HG02973 (cell line): ENCODE measurements at regions not wholly inside any gene's neighbourhood (a gene's known extent, or its start where the extent isn't known, plus 50 kb on each side); places are given as distances from the start of the nearest gene placed in this dataset.
"Not testable (repeated sequence)": the region's sequence is repeated elsewhere in the genome, so short reads cannot be mapped to it uniquely, and the experiment has no call there.

ENCODE experiments used
- ATAC-seq: cut with Tn5 transposase; IDR thresholded peaks from one replicate; pipeline ENCODE4 v1.9.1; 2021; ENCODE audit warnings: moderate library complexity; ENCODE audit not compliant: unreplicated experiment

DNA sequence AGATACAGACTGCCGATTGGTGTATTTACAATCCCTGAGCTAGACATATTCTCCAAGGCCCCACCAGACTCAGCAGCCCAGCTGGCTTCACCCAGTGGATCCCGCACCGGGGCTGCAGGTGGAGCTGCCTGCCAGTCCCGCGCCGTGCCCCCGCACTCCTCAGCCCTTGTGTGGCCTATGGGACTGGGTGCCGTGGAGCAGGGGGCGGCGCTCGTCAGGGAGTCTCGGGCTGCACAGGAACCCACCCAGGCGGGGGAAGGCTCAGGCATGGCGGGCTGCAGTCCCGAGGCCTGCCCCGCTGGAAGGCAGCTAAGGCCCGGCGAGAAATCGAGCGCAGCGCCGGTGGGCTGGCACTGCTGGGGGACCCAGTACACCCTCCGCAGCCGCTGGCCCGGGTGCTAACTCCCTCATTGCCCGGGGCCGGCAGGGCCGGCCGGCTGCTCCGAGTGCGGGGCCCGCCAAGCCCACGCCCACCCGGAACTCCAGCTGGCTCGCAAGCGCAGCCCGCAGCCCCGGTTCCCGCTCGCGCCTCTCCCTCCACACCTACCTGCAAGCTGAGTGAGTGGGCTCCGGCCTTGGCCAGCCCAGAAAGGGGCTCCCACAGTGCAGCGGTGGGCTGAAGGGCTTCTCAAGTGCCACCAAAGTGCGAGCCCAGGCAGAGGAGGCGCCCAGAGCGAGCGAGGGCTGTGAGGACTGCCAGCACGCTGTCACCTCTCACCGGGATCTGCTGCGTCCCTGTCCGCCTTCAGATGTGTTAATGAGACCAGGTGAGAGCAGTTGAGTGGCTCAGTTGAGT, 137.8 kb upstream of the LCORL start:
- not testable (repeated sequence) for ATAC-seq

DNA sequence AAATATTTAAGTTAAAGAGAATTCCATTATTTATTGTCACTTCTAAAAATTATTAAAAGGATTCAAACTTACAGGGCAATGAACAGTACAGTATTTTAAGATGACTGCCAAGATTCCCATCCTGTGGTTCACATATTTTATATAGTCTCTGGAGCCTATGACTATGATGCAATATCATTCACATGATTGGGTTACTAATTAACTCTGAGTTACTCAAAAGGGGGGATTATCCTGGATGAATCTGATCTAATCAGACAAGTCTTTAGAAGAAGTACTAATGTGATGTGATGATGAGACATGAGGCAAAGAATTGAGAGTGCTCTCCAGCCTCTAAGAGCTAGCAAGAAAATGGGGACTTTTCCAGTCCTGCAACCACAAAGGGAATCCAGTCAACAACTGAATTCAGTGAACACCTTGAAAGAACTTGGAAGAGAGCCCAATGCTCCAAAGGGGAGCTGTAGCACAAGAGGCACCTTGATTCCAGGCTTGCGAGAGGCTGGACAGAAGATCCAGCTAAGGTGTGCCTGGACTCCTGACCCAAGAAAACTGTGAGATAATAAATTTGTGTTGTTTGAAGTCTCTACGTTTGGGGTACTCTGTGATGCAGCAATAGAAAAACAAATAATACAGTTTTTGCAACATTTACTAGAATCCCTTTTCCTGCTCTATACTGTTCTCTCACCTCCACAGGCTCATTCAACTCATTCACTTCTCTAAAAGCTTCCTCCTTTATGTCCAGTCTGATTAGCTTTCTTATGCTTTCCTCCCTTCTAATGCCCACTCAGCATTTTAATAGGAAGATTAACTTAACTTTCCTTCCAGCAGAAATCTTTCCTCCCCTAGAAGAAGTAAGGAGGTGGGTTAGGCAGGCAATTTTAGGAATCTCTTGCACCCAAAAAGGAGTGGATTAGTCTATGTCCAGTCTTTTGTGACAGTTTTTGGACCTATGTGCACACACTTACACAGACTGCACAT, 133.8 kb upstream of the LCORL start:
- no peak for ATAC-seq

GRCh38 chr4:18138076-18138665, 116.6 kb upstream of the LCORL start:
- no peak for ATAC-seq

GRCh38 chr4:18134111-18134510, 112.6 kb upstream of the LCORL start:
- no peak for ATAC-seq

DNA sequence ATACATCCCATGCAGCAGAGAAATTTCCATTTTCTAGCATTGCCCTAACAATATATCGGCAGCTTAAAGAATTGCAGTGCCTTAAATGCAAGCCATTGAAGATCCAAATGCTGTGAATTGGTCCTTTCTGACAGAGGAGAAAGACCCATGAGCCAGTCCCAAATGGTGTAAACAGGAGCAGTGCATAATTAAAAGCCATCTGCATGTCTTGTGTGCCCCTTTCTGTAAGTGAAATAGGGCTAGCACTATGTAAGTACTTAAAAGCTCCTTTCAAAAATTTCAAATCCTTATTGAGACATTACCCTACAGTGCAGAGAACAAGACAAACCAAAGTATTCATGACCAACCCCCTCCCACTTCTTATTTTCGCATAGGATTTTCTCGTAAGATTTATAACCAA, 108.7 kb upstream of the LCORL start:
- no peak for ATAC-seq

DNA sequence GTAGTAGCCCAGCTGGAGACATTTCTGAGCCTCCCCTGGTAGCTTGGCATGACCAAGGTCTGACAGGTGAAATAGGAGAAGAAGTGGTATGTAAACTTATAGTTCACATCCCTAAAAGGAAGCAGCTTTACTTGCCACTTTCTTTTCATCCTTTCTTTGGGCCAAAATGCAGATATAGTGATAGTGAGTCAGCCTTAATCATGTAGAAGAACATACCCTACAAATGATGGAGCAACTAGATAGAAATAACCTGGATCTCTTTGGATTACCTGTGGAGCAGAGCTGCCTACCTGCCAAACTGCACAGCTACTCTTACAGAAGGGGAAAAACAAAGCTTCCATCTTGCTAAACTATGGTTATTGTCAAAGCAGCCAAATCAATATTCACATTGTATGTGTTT, 106.7 kb upstream of the LCORL start:
- no peak for ATAC-seq

DNA sequence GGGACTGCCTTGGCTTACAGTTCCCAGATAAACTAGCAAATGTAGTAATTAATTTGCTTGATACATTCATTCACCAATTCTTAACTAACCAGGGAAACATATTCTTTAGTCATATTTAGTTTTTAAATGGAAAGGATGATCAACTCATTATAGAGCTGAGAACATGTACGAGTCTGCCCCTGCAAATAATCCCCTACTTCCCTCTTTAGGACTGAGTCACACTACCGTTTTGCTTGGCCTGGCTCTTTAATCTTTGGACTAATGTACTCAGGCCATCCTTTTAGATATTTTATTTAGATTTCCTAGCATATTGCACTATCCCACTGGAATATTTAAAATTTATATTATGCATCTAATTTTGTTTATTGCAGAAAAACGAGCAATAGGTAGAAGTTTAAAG, 105.5 kb upstream of the LCORL start:
- no peak for ATAC-seq

DNA sequence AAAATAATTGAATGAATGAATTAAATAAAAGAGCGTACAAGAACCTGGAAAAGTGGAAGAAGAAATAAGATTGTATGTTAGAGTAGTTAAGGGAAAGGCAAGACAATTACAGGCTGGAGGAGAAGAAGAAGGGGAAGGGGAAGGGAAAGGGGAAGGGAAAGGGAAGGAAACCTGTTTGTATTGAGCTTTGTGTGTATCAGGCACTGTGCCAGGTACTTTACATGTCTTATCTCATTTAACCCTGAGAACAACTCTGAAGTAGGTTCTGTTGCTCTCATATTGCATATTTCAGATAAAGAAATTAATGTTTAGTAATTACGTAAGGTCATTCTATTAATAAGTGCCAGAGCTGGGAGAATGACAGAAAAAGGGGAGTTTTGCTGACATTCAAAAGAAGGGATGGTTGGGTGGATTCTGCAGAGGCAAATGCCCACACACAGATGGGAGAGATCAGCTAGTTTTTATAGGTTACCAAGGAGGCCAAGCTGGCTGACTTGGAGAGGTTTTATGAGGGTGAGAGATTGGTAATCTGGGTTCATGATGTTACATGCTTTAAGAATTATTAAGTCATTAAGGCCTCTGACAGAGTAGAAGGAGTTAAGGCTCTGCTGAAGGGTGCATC, 92.3 kb upstream of the LCORL start:
- no peak for ATAC-seq

DNA sequence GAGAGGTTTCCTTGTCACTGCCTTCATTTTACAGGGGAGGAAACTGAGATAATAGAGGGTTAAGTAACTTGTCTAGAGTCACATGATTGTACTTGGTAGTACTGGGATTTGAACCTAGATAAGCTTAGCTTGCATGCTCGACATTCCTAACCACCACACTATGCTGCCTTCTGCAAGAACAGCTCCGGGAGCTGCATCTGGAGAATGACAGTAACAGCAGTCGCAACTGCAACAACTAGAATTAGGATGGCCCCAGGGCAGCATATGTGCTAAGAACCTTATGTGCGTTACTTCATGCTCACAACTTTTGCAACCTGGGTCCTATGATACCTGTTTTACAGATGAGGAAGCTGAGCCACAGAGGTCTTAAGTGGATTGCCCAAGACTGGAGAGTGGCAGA, 89.5 kb upstream of the LCORL start:
- ATAC-seq: no peak

GRCh38 chr4:18110099-18110498, 88.5 kb upstream of the LCORL start:
- ATAC-seq: no peak

GRCh38 chr4:18109676-18110075, 88.1 kb upstream of the LCORL start:
- no peak for ATAC-seq

DNA sequence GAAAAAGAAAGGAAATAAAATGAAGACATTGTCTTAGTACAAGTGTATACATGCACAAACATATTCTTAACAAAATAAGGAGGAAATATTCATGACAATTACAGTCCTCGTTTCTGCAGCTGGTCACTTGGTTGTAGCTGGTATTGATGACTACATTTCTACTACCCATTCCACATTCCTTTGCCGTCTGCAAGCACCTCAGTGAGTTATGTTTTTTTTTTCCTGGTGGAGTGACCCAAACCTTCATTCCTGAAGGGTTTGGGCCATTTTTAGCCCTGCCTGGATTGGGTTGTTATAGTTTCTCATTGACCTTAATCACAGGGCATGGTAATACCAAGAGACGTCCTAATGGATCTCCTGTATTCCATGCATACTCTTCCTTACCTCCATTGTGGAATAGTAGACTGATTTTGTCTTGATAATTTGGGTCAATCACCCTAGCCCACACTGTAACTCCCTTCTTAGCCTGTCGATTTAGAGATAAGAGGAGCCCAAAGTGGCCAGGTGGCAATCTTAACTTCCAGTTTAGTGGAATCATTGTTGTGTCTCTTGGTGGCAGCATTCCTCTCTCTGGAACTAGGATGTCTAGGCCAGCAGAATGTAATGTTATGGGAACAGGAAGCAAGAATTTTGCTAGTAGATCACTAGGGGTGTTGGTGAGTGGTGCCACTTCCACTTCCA, 86.4 kb upstream of the LCORL start:
- ATAC-seq: not testable (repeated sequence)

DNA sequence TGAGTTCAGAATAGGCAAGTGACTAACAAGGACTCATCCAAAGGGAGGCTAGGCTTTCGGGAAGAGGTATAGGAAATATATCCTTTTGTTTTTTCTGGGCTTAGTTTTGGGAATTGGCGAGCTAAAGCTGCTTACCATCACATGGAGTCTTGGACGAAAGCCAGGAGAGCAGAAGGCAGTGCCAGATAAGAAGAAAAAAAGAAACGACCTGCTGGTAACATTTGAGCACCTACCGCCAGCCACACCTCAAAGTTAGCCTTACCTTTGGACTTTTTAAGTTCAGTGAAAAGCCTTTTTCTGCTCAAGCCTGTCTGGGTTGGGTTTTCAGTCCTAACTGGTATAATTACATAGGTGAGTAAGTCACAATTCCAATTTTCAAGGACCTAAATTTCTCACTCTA, 85.1 kb upstream of the LCORL start:
- ATAC-seq: no peak

- ATAC-seq: peak; percentile 85
These were observed 83.8 kb upstream of the LCORL start for GRCh38 chr4:18105030-18106011.

DNA sequence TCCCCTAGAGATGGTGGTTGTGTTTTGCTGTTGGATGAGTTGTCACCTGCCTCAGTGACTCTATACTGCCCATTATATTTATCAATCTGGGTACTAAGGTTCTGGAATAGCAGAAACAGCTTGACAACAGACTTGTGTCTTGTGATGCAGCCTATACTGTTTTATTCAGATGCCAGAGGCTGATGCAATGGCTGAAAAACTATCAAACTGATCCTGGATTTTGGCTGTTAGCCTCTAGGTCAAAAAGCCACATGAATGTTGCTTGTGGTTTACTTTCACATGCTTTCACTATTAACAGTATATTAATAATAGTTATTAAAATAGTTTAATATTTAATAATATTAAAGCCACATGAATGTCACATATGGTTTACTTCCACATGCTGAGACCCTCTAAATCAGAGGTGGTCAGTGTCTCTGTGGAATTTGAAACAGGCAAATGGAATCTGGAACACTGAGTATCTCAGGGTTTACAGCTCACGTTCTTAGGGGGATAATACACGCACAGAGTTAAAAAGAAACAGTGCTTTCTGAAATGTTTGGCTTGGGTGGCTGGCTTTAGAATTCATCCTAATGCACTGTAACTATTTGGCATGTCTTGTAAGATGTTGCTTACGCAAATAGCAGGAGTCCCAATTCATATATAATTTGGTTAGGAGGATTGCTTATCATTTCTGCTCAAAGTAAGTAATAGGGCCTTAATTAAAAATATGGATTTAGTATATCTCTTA, 82.5 kb upstream of the LCORL start:
- no peak for ATAC-seq

DNA sequence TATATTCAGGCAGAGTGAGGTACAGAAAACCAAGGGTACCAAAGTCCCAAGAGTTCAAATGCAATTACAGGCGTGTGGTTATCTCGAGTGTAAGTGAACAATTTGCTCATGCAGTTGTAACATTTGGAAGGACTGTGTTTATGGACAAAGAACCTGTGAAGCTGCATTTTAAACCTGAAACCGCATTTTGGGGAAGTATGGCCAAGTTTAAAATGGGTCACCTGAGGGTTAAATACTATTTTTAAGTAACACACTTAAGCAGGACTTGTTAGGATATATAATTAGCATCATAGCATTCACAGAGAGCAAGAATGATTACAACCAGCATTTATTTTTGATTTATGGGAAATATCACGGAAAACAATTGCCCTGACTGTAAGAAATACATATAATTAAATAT, 79.1 kb upstream of the LCORL start:
- no peak for ATAC-seq

DNA sequence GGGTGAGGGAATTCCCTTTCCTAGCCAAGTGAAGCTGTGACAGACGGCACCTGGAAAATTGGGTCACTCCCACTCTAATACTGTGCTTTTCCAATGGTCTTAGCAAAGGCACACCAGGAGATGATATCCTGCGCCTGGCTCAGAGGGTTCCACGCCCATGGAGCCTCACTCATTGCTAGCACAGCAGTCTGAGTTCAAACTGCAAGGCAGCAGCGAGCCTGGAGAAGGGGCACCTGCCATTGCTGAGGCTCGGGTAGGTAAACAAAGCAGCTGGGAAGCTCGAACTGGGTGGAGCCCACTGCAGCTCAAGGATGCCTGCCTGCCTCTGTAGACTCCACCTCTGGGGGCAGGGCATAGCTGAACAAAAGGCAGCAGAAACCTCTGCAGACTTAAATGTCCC, 68.9 kb upstream of the LCORL start:
- not testable (repeated sequence) for ATAC-seq

DNA sequence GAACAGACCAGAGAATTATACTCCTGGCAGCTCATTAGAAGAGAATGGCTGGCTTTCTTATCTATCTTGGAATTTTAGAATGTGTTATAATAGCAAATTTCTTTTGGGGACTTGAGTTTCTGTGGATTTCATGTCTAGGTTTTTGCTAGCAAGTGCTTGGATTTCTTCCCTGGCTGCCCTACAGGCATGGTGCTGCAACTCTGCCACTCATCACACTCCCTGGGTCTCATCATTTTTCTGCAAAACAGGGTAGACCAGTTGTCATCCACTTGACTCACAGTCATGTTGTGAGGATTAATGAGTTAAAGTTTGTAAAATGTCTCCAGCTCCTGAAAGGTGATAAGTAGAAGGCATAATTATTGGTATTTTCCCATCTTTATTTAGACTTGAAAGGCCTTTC, 60.7 kb upstream of the LCORL start:
- no peak for ATAC-seq

GRCh38 chr4:18081708-18082107, 60.2 kb upstream of the LCORL start:
- no peak for ATAC-seq
